HEK293 (cell line): ENCODE measurements at regions not wholly inside any gene's neighbourhood (a gene's known extent, or its start where the extent isn't known, plus 50 kb on each side); places are given as distances from the start of the nearest gene placed in this dataset.

ENCODE experiments used
- CTCF ChIA-PET: fragments of 350-600 bp; formaldehyde crosslinking; extraction: SDS; loops from one replicate; lab custom pipeline; 2021; ENCODE audit warnings: antibody characterized with exemption; lab: Yijun Ruan, JAX
- POLR2A ChIA-PET: fragments of 300-600 bp; formaldehyde crosslinking; extraction: SDS; loops from one replicate; lab custom pipeline; 2020; ENCODE audit warnings: antibody characterized with exemption, inconsistent platforms; lab: Yijun Ruan, JAX
- H3K27ac ChIP-seq: fragments of 200-500 bp; sonication (Bioruptor generic); 2 replicates; pipeline ENCODE4 v1.5.1; 2014; ENCODE audit warnings: low read depth, low read length, control low read depth, inconsistent platforms; ENCODE audit errors: extremely low read depth
- H3K36me3 ChIP-seq, 2 experiments: fragments of 200-500 bp in 1 of 2; sonication (Bioruptor generic) in 1 of 2; 1 replicate in 1 of 2; 2 replicates in 1 of 2; pipeline ENCODE4 v1.5.1; 2014 to 2017; ENCODE audit warnings: inconsistent platforms in 2 of 2, low read length in 2 of 2; ENCODE audit not compliant: control insufficient read depth in 2 of 2, insufficient read depth in 1 of 2
- H3K4me1 ChIP-seq: fragments of 200-500 bp; sonication (Bioruptor generic); 2 replicates; pipeline ENCODE4 v1.5.1; 2014; ENCODE audit warnings: mild to moderate bottlenecking, low read length, inconsistent platforms; ENCODE audit not compliant: control insufficient read depth, insufficient read depth
- H3K4me3 ChIP-seq: 2 replicates; pipeline ENCODE4 v1.5.1; 2011; ENCODE audit warnings: low read depth, mild to moderate bottlenecking, control low read depth, low read length, moderate library complexity
- H3K9me3 ChIP-seq: fragments of 200-500 bp; sonication (Bioruptor generic); 2 replicates; pipeline ENCODE4 v1.5.1; 2014; ENCODE audit warnings: low read depth, low read length, inconsistent platforms; ENCODE audit not compliant: control insufficient read depth, insufficient read depth
- EGR2 ChIP-seq: fragments of 450-650 bp; formaldehyde crosslinking; IDR thresholded peaks from 2 replicates; pipeline ENCODE4 v1.5.1; 2016; ENCODE audit warnings: low read depth, missing biosample characterization, missing genetic modification characterization
- GLIS2 ChIP-seq: fragments of 450-650 bp; formaldehyde crosslinking; IDR thresholded peaks from 2 replicates; pipeline ENCODE4 v1.5.1; 2016; ENCODE audit warnings: missing biosample characterization, missing genetic modification characterization
- SALL2 ChIP-seq: fragments of 450-650 bp; formaldehyde crosslinking; IDR thresholded peaks from 2 replicates; pipeline ENCODE4 v1.5.0; 2017; ENCODE audit warnings: missing biosample characterization, mild to moderate bottlenecking, missing genetic modification characterization, borderline replicate concordance
- ZNF133 ChIP-seq: fragments of 450-650 bp; formaldehyde crosslinking; IDR thresholded peaks from 2 replicates; pipeline ENCODE4 v1.5.1; 2016; ENCODE audit warnings: missing biosample characterization, missing genetic modification characterization
- ZNF138 ChIP-seq: fragments of 450-650 bp; formaldehyde crosslinking; IDR thresholded peaks from 2 replicates; pipeline ENCODE4 v1.5.1; 2016; ENCODE audit warnings: missing biosample characterization, missing genetic modification characterization, borderline replicate concordance
- ZNF140 ChIP-seq: fragments of 450-650 bp; formaldehyde crosslinking; IDR thresholded peaks from 2 replicates; pipeline ENCODE4 v1.5.1; 2016; ENCODE audit warnings: missing biosample characterization, missing genetic modification characterization
- ZNF202 ChIP-seq: fragments of 450-650 bp; formaldehyde crosslinking; IDR thresholded peaks from 2 replicates; pipeline ENCODE4 v1.5.1; 2016; ENCODE audit warnings: missing biosample characterization, missing genetic modification characterization, borderline replicate concordance
- ZNF433 ChIP-seq: fragments of 450-650 bp; formaldehyde crosslinking; IDR thresholded peaks from 2 replicates; pipeline ENCODE4 v1.5.1; 2016; ENCODE audit warnings: missing biosample characterization, missing genetic modification characterization, low read depth
- ZNF544 ChIP-seq: fragments of 450-650 bp; formaldehyde crosslinking; IDR thresholded peaks from 2 replicates; pipeline ENCODE4 v1.5.0; 2017; ENCODE audit warnings: missing biosample characterization, missing genetic modification characterization
- ZNF654 ChIP-seq: fragments of 450-650 bp; formaldehyde crosslinking; IDR thresholded peaks from 2 replicates; pipeline ENCODE4 v1.5.1; 2016; ENCODE audit warnings: low read depth, missing biosample characterization, missing genetic modification characterization
- ZNF768 ChIP-seq: fragments of 450-650 bp; formaldehyde crosslinking; IDR thresholded peaks from 2 replicates; pipeline ENCODE4 v1.5.1; 2018; ENCODE audit warnings: missing biosample characterization, mild to moderate bottlenecking, missing genetic modification characterization
- ZNF791 ChIP-seq: fragments of 450-650 bp; formaldehyde crosslinking; IDR thresholded peaks from 2 replicates; pipeline ENCODE4 v1.5.1; 2016; ENCODE audit warnings: missing biosample characterization, missing genetic modification characterization
- ZNF843 ChIP-seq: fragments of 450-650 bp; formaldehyde crosslinking; IDR thresholded peaks from 2 replicates; pipeline ENCODE4 v1.5.1; 2016; ENCODE audit warnings: missing biosample characterization, missing genetic modification characterization
- TF ChIP-seq, protein P1 (sequence below): fragments of 450-650 bp; formaldehyde crosslinking; IDR thresholded peaks from 2 replicates; pipeline ENCODE4; 2016; ENCODE audit warnings: missing biosample characterization, missing genetic modification characterization
- TF ChIP-seq, protein P2 (sequence below): fragments of 450-650 bp; formaldehyde crosslinking; IDR thresholded peaks from 2 replicates; pipeline ENCODE4 v1.5.1; 2016; ENCODE audit warnings: missing biosample characterization, missing genetic modification characterization
- TF ChIP-seq, protein P3 (sequence below): fragments of 450-650 bp; formaldehyde crosslinking; IDR thresholded peaks from 2 replicates; pipeline ENCODE4 v1.5.1; 2016; ENCODE audit warnings: missing biosample characterization, missing genetic modification characterization, low read depth
- TF ChIP-seq, protein P4 (sequence below): fragments of 450-650 bp; formaldehyde crosslinking; IDR thresholded peaks from 2 replicates; pipeline ENCODE4 v1.5.1; 2016; ENCODE audit warnings: missing biosample characterization, missing genetic modification characterization

DNA sequence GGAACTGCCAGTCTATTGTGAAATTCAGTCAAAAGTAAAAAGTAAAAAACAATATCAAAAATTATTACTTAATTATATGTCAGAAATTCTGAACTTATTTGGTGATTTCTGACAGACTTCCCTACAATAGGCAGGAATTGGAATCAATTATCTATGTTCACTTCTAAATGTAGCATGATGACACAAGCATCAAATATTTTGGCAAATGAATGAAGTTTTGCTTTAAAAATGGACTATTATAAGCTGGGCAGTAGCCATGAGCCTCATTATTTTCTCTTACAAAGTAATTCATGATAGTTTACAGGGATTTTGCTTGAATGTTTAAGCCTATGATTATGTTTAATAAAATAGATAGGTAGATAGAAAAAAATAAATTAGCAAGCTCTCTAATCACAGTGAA lies 582.6 kb downstream of the SLITRK6 start (continued):
- TF ChIP-seq, protein P1, sequence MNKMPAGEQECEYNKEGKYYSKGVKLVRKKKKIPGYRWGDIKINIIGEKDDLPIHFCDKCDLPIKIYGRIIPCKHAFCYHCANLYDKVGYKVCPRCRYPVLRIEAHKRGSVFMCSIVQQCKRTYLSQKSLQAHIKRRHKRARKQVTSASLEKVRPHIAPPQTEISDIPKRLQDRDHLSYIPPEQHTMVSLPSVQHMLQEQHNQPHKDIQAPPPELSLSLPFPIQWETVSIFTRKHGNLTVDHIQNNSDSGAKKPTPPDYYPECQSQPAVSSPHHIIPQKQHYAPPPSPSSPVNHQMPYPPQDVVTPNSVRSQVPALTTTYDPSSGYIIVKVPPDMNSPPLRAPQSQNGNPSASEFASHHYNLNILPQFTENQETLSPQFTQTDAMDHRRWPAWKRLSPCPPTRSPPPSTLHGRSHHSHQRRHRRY = no peak

- Histone ChIP-seq H3K9me3 (no peaks in the 10 kb centered on the region), H3K27ac (no peak overlapping the region), H3K36me3 (no peaks in the 10 kb centered on the region), H3K4me3 (no peak overlapping the region), H3K4me1 (no peaks in the 10 kb centered on the region)
- no peak for TF ChIP-seq GLIS2 (tag by site-specific recombination)
- TF ChIP-seq ZNF843 (tag by site-specific recombination) = no peak
- TF ChIP-seq, protein P2, sequence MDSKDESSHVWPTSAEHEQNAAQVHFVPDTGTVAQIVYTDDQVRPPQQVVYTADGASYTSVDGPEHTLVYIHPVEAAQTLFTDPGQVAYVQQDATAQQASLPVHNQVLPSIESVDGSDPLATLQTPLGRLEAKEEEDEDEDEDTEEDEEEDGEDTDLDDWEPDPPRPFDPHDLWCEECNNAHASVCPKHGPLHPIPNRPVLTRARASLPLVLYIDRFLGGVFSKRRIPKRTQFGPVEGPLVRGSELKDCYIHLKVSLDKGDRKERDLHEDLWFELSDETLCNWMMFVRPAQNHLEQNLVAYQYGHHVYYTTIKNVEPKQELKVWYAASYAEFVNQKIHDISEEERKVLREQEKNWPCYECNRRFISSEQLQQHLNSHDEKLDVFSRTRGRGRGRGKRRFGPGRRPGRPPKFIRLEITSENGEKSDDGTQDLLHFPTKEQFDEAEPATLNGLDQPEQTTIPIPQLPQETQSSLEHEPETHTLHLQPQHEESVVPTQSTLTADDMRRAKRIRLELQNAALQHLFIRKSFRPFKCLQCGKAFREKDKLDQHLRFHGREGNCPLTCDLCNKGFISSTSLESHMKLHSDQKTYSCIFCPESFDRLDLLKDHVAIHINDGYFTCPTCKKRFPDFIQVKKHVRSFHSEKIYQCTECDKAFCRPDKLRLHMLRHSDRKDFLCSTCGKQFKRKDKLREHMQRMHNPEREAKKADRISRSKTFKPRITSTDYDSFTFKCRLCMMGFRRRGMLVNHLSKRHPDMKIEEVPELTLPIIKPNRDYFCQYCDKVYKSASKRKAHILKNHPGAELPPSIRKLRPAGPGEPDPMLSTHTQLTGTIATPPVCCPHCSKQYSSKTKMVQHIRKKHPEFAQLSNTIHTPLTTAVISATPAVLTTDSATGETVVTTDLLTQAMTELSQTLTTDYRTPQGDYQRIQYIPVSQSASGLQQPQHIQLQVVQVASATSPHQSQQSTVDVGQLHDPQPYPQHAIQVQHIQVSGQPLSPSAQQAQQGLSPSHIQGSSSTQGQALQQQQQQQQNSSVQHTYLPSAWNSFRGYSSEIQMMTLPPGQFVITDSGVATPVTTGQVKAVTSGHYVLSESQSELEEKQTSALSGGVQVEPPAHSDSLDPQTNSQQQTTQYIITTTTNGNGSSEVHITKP (tag by site-specific recombination) = no peak
- no peak for TF ChIP-seq SALL2 (tag by site-specific recombination)
- no peak for TF ChIP-seq ZNF544 (tag by site-specific recombination)
- TF ChIP-seq ZNF768 (tag by site-specific recombination) = no peak
- TF ChIP-seq ZNF654 = no peak
- TF ChIP-seq ZNF791 (tag by site-specific recombination) = no peak
- TF ChIP-seq ZNF138 (tag by site-specific recombination) = no peak
- TF ChIP-seq, protein P3, sequence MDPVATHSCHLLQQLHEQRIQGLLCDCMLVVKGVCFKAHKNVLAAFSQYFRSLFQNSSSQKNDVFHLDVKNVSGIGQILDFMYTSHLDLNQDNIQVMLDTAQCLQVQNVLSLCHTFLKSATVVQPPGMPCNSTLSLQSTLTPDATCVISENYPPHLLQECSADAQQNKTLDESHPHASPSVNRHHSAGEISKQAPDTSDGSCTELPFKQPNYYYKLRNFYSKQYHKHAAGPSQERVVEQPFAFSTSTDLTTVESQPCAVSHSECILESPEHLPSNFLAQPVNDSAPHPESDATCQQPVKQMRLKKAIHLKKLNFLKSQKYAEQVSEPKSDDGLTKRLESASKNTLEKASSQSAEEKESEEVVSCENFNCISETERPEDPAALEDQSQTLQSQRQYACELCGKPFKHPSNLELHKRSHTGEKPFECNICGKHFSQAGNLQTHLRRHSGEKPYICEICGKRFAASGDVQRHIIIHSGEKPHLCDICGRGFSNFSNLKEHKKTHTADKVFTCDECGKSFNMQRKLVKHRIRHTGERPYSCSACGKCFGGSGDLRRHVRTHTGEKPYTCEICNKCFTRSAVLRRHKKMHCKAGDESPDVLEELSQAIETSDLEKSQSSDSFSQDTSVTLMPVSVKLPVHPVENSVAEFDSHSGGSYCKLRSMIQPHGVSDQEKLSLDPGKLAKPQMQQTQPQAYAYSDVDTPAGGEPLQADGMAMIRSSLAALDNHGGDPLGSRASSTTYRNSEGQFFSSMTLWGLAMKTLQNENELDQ (tag by site-specific recombination) = no peak
- TF ChIP-seq ZNF133 (tag by site-specific recombination) = no peak
- TF ChIP-seq ZNF433 (tag by site-specific recombination) = no peak
- no peak for TF ChIP-seq EGR2 (tag by site-specific recombination)
- TF ChIP-seq, protein P4, sequence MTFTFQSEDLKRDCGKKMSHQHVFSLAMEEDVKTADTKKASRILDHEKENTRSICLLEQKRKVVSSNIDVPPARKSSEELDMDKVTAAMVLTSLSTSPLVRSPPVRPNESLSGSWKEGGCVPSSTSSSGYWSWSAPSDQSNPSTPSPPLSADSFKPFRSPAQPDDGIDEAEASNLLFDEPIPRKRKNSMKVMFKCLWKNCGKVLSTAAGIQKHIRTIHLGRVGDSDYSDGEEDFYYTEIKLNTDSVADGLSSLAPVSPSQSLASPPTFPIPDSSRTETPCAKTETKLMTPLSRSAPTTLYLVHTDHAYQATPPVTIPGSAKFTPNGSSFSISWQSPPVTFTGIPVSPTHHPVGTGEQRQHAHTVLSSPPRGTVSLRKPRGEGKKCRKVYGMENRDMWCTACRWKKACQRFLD (tag by site-specific recombination) = no peak
- ChIA-PET POLR2A (no interaction called here), CTCF (no interaction called here)
Observed at GRCh38 chr13:85212692-85213091, 586.5 kb downstream of the SLITRK6 start.

DNA sequence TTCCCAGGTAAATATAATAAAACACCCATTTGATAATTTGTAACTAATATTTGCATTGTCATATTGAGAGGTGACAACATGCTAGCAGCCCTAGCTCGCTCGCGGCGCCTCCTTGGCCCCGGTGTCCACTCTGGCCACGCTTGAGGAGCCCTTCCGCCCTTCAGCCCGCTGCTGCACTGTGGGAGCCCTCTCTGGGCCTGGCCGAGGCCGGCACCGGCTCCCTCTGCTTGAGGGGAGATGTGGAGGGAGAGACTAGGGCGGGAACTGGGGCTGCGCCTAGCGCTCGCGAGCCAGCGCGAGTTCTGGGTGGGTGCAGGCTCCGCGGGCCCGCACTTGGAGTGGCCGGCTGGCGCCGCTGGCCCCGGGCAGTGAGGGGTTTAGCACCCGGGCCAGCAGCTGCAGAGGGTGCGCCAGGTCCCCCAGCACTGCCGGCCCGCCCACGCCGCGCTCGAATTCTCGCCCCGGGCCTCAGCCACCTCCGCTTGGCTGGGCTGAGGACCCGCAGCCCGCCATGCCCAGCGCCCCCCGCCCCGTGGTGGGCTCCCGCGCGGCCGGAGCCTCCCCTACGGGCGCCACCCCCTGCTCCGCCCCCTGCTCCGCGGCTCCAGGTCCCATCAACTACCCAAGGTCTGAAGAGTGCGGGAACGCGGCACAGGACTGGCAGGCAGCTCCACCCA lies 594.4 kb downstream of the SLITRK6 start:
- Histone ChIP-seq H3K9me3 (no peaks in the 10 kb centered on the region), H3K4me3 (no peak overlapping the region), H3K36me3 (no peaks in the 10 kb centered on the region), H3K27ac (no peak overlapping the region)
- POLR2A ChIA-PET = no interaction called here
- CTCF ChIA-PET = no interaction called here
- 0 out of 2 replicates have a peak, but pooled peaks have one; percentile 15 for TF ChIP-seq ZNF202 (tag by site-specific recombination)
- no peak for TF ChIP-seq ZNF140
- TF ChIP-seq, all 188 proteins: peak for 1
- H3K4me1 ChIP-seq = no peaks in the 10 kb centered on the region
